ENCODE measurements at regions not wholly inside any gene's neighbourhood (a gene's known extent, or its start where the extent isn't known, plus 50 kb on each side); places are given as distances from the start of the nearest gene placed in this dataset.

DNA sequence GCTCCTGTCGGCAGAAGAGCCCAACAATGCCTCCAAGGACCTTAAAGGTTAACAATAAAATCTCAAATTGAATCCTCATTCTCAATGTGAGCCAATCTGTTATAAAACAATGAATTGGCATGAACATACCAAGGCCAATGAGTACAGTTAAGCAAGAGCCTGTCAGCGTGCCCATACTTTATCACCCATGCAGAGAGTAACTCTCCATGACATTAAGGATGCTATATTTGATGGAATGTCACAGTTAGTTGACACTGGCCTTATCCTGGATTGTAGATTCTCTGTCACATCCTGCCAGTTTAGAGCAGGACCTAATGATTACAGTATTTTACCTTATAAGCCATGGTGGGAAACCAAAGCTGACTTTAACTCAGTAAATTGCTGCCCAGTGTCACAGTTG is 335.4 kb upstream of the MDFIC2 start:
- RAD21 ChIA-PET (ENCODE audit: low non-redundant PET in 1 of 2, low total read pairs in 2 of 2, uncharacterized antibody in 2 of 2, unreplicated experiment in 2 of 2): no interaction called here
- peaks cover 0 to 4% of the 10 kb centered on the region in 2 experiments; a peak in 1 of 4 replicates for H3K9me3 ChIP-seq (ENCODE audit: control insufficient read depth in 1 of 2, insufficient read depth in 1 of 2, low read depth in 1 of 2, low read length in 2 of 2)
- H3K27me3 ChIP-seq (ENCODE audit: insufficient read depth, low read length): no peaks in the 10 kb centered on the region
- no peak for DNase-seq (ENCODE audit: low read depth, low spot score)
- H3K4me3 ChIP-seq (replicated peaks in 1 of 2; ENCODE audit: low read depth in 1 of 2, low read length in 2 of 2): no peak overlapping the region
- H3K27ac ChIP-seq (ENCODE audit: low read depth, low read length): no peak overlapping the region
- no peak for ATAC-seq
- no TSS peak for BruUV-seq (replicated peaks)
- no peaks in the 10 kb centered on the region for H3K9me2 ChIP-seq (ENCODE audit: insufficient read depth)
- H3K4me1 ChIP-seq (ENCODE audit: control insufficient read depth in 1 of 2, insufficient read depth in 2 of 2, low read length in 2 of 2): no peaks in the 10 kb centered on the region
- H3K79me2 ChIP-seq (ENCODE audit: insufficient read depth, low read length): no peaks in the 10 kb centered on the region
- TF ChIP-seq, protein P1, sequence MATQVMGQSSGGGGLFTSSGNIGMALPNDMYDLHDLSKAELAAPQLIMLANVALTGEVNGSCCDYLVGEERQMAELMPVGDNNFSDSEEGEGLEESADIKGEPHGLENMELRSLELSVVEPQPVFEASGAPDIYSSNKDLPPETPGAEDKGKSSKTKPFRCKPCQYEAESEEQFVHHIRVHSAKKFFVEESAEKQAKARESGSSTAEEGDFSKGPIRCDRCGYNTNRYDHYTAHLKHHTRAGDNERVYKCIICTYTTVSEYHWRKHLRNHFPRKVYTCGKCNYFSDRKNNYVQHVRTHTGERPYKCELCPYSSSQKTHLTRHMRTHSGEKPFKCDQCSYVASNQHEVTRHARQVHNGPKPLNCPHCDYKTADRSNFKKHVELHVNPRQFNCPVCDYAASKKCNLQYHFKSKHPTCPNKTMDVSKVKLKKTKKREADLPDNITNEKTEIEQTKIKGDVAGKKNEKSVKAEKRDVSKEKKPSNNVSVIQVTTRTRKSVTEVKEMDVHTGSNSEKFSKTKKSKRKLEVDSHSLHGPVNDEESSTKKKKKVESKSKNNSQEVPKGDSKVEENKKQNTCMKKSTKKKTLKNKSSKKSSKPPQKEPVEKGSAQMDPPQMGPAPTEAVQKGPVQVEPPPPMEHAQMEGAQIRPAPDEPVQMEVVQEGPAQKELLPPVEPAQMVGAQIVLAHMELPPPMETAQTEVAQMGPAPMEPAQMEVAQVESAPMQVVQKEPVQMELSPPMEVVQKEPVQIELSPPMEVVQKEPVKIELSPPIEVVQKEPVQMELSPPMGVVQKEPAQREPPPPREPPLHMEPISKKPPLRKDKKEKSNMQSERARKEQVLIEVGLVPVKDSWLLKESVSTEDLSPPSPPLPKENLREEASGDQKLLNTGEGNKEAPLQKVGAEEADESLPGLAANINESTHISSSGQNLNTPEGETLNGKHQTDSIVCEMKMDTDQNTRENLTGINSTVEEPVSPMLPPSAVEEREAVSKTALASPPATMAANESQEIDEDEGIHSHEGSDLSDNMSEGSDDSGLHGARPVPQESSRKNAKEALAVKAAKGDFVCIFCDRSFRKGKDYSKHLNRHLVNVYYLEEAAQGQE (IDR thresholded peaks at IDR 0.05; ENCODE audit: low read depth): no peak
- TF ChIP-seq, protein P2, sequence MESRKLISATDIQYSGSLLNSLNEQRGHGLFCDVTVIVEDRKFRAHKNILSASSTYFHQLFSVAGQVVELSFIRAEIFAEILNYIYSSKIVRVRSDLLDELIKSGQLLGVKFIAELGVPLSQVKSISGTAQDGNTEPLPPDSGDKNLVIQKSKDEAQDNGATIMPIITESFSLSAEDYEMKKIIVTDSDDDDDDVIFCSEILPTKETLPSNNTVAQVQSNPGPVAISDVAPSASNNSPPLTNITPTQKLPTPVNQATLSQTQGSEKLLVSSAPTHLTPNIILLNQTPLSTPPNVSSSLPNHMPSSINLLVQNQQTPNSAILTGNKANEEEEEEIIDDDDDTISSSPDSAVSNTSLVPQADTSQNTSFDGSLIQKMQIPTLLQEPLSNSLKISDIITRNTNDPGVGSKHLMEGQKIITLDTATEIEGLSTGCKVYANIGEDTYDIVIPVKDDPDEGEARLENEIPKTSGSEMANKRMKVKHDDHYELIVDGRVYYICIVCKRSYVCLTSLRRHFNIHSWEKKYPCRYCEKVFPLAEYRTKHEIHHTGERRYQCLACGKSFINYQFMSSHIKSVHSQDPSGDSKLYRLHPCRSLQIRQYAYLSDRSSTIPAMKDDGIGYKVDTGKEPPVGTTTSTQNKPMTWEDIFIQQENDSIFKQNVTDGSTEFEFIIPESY (IDR thresholded peaks at IDR 0.05; ENCODE audit: extremely low read depth, insufficient replicate concordance, low read length): no peak
- TF ChIP-seq TCF7L2 (IDR thresholded peaks at IDR 0.05; ENCODE audit: borderline replicate concordance, extremely low read depth, insufficient read depth, insufficient read length) (no peak), ELF1 (IDR thresholded peaks at IDR 0.05; ENCODE audit: borderline replicate concordance, low read depth) (no peak), FOSL1 (IDR thresholded peaks at IDR 0.05; ENCODE audit: low read depth) (no peak), CBX3 (IDR thresholded peaks at IDR 0.05; ENCODE audit: low read depth) (no peak), RAD21 (IDR thresholded peaks at IDR 0.05; ENCODE audit: low read depth) (no peak), ZFX (IDR thresholded peaks at IDR 0.05) (no peak), SRF (IDR thresholded peaks at IDR 0.05; ENCODE audit: low read depth) (no peak), POLR2AphosphoS5 (IDR thresholded peaks at IDR 0.05; ENCODE audit: low read depth, low read length) (no peak), ZNF274 (IDR thresholded peaks at IDR 0.05; ENCODE audit: low read depth, low read length) (no peak)
- no peak overlapping the region for H2AFZ ChIP-seq (ENCODE audit: low read depth, low read length, poor library complexity, severe bottlenecking)
- intact Hi-C loops (cut with micrococcal nuclease): no loop called here
- POLR2A ChIA-PET: no interaction called here
- H4K20me1 ChIP-seq (ENCODE audit: insufficient read depth): no peaks in the 10 kb centered on the region
- CTCF ChIA-PET: no interaction called here
- no peak overlapping the region for H3K9ac ChIP-seq (ENCODE audit: low read length)
- no peak overlapping the region for H3K4me2 ChIP-seq (ENCODE audit: low read length)
- H3K36me3 ChIP-seq (ENCODE audit: control insufficient read depth in 1 of 2, insufficient read depth in 2 of 2, low read length in 2 of 2): no peaks in the 10 kb centered on the region
